ENCODE measurements at regions not wholly inside any gene's neighbourhood (a gene's known extent, or its start where the extent isn't known, plus 50 kb on each side); places are given as distances from the start of the nearest gene placed in this dataset.

DNA sequence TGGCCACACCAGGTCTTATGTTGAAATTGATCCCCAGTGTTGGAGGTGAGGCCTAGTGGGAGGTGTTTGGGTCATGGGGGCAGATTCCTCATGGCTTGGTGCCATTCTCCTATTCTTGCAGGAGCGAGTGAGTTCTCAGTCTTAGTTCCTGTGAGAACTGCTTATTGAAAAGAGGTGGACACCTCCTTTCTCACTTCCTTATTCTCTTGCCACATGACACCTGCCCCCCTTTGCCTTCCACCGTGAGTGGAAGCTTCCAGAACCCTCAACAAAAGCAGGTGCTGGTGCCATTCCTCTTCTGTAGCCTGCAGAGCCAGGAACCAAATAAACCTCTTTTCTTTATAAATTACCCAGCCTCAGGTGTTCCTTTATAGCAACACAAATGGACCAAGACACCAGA is 318.1 kb upstream of the MCTP2 start:
- H3K36me3 ChIP-seq: no peaks in the 10 kb centered on the region
- H3K27me3 ChIP-seq: no peaks in the 10 kb centered on the region
- no peaks in the 10 kb centered on the region for H3K4me1 ChIP-seq
- TF ChIP-seq, protein P1, sequence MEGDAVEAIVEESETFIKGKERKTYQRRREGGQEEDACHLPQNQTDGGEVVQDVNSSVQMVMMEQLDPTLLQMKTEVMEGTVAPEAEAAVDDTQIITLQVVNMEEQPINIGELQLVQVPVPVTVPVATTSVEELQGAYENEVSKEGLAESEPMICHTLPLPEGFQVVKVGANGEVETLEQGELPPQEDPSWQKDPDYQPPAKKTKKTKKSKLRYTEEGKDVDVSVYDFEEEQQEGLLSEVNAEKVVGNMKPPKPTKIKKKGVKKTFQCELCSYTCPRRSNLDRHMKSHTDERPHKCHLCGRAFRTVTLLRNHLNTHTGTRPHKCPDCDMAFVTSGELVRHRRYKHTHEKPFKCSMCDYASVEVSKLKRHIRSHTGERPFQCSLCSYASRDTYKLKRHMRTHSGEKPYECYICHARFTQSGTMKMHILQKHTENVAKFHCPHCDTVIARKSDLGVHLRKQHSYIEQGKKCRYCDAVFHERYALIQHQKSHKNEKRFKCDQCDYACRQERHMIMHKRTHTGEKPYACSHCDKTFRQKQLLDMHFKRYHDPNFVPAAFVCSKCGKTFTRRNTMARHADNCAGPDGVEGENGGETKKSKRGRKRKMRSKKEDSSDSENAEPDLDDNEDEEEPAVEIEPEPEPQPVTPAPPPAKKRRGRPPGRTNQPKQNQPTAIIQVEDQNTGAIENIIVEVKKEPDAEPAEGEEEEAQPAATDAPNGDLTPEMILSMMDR (IDR thresholded peaks at IDR 0.05): no peak
- no peak for TF ChIP-seq POLR2A (IDR thresholded peaks at IDR 0.05)
- no peaks in the 10 kb centered on the region for H3K9me3 ChIP-seq
- DNase-seq: no peak
- H3K27ac ChIP-seq: no peak overlapping the region
- no peak overlapping the region for H3K4me3 ChIP-seq

DNA sequence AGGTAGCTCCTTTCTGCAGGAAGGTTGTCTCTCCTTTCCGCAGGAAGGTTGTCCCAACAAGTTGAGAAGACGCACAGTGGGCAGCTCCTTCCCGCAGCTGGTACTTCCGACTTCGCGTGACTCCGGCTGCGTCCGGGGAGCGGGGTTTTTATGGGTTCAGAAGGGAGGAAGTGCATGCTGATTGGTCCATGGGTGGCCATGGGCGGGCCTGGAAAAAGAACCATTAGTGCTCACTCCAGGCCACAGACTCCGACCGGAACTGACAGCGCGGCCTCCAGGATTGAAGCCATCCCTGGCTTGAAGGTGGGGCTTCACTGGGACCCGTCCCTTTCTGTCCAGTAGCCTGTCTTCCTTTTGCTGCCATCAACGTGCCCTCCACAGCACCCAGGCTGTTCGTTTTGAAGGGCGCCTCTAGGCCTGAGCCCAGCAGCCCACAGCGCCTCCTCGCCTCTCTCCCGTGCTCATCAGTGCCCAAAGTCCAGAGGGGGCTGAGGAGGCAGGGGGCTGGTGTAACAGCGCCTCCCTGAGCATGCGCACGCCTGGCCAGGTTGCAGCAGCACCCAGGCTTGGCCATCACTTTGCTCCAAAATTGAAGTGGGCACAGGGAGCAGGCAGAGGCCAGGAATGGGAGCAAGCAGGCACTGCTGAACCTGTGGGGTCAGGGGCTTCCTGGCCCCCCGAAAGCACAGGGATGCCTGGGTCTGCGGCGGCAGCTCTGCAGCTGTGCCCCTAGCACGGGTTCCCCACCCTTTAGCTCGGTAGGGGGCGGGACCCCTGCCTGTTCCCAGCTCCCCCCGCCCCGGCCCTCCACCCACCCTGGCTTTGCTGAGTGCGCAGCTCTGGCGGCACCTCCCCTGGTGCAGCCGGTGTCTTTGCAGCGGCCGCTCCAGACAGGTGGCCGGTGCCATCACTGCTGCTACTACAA is 330.6 kb upstream of the MCTP2 start:
- DNase-seq: no peak
- Histone ChIP-seq H3K27me3 (no peaks in the 10 kb centered on the region), H3K4me1 (no peaks in the 10 kb centered on the region), H3K4me3 (no peak overlapping the region), H3K27ac (no peak overlapping the region), H3K9me3 (no peaks in the 10 kb centered on the region), H3K36me3 (no peaks in the 10 kb centered on the region)
- TF ChIP-seq POLR2A (IDR thresholded peaks at IDR 0.05): no peak
- TF ChIP-seq, protein P1 (IDR thresholded peaks at IDR 0.05): no peak

DNA sequence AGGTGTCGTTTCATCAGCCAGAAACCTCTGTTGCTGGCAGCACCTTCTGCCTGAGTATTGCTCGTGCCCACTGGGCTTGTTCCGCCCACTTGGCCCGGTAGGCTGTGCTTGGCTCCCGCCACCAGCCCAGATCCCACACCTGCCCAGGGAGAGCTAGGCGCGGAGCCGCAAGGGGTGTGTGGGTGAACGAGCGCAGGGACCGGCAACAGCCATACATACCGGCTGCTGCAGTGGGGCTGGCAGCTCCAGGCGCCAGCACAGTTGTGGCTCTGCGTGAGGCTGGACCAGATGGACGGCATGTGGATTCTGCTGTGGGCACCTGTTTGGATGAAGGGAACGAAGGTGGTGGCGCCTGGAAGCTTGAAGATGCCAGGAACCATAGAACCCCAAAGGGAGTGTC is 331.5 kb upstream of the MCTP2 start:
- H3K27me3 ChIP-seq: no peaks in the 10 kb centered on the region
- no peaks in the 10 kb centered on the region for H3K9me3 ChIP-seq
- no peaks in the 10 kb centered on the region for H3K36me3 ChIP-seq
- DNase-seq: no peak
- TF ChIP-seq, protein P1 (IDR thresholded peaks at IDR 0.05): no peak
- TF ChIP-seq POLR2A (IDR thresholded peaks at IDR 0.05): no peak
- no peak overlapping the region for H3K27ac ChIP-seq
- no peak overlapping the region for H3K4me3 ChIP-seq
- no peaks in the 10 kb centered on the region for H3K4me1 ChIP-seq

DNA sequence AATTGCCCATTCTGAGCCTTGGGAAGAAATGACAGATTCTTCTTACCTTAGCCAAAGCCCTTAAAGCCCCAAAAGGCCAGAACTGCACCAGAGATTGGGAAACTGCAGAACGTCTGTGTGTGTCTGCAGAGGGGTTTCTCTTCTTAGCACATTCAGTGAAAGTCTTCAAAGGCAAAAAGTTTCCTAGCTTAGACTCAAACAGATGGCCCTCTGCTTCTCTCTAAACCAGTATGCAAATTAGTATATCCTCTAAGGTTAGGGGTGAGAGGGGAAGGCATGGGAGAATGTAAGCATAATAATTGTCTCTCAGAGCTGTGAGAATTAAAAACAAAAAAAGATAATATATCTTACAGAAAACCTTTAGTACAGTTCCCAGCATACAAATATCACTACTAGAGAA is 334.0 kb upstream of the MCTP2 start:
- no peak overlapping the region for H3K4me3 ChIP-seq
- TF ChIP-seq POLR2A (IDR thresholded peaks at IDR 0.05): no peak
- TF ChIP-seq, protein P1 (IDR thresholded peaks at IDR 0.05): no peak
- H3K27ac ChIP-seq: no peak overlapping the region
- H3K9me3 ChIP-seq: no peaks in the 10 kb centered on the region
- DNase-seq: no peak
- H3K36me3 ChIP-seq: no peaks in the 10 kb centered on the region
- no peaks in the 10 kb centered on the region for H3K27me3 ChIP-seq
- H3K4me1 ChIP-seq: no peaks in the 10 kb centered on the region

DNA sequence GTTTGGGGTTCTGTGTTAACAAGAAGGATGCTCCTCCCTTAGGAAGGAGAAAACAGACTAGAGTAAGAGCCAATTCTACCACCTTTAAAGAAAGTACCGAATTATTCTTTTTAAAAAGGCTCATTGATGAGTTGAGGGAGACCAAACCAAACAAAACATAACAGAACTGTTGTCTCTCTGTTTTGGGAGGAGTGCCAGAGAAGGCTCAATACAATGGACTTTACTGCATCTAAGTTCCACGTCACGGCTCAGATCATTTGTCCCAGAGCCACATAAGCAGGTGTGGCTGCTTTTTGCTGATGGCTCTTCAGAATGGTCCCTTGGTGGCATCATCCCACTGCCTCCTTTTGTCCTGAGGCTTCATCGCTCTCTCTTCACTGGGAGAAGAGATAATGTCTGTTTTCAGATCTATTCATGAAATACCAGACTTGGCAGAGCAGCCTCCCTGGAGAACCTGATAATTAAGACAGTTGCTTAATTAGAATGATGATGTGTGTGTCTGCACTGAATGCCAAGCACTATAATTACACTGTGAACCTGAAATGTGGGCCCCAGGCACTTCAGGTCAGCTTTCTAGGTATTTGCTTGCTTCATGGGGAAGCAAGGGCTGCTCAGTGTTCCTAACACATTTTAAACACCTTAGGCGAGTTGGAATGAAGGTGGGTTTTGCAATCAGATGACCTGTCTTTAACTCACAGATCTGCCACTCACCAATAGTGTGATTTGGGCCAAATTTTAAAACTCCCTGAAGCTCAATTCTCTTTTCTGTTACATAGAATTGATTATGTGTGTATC is 335.2 kb upstream of the MCTP2 start:
- Histone ChIP-seq H3K9me3 (no peaks in the 10 kb centered on the region), H3K27me3 (no peaks in the 10 kb centered on the region), H3K27ac (no peak overlapping the region), H3K36me3 (no peaks in the 10 kb centered on the region), H3K4me1 (no peaks in the 10 kb centered on the region), H3K4me3 (no peak overlapping the region)
- no peak for DNase-seq
- TF ChIP-seq, protein P1 (IDR thresholded peaks at IDR 0.05): no peak
- no peak for TF ChIP-seq POLR2A (IDR thresholded peaks at IDR 0.05)
